T-helper 22 cell (primary cell): ENCODE measurements at regions not wholly inside any gene's neighbourhood (a gene's known extent, or its start where the extent isn't known, plus 50 kb on each side); places are given as distances from the start of the nearest gene placed in this dataset.

Source experiments
- DNase-seq: peaks from one replicate; pipeline ENCODE4 v3.0.0-alpha.2; 2020; ENCODE audit warnings: low read depth

DNA sequence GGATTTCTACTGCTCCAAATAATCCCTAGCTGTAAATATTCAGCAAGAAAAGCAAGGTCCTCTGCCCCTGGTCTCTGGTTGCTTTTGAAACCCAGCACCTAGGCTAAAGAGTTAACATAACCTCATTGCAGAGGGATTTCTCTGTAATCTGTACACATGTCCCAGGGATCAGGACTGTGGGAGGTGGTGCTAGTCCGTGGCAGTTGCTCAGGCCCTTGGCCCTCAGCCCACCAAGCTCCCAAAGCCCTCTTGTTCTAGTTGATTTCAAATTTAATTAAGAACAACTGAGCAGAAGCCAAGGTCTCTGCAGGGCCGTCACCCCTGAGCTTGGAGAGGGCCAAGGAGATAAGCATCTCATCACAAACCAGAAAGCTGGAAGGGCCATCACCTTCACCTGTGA lies 181.1 kb downstream of the SOX9 start:
- DNase-seq, result no peak

DNA sequence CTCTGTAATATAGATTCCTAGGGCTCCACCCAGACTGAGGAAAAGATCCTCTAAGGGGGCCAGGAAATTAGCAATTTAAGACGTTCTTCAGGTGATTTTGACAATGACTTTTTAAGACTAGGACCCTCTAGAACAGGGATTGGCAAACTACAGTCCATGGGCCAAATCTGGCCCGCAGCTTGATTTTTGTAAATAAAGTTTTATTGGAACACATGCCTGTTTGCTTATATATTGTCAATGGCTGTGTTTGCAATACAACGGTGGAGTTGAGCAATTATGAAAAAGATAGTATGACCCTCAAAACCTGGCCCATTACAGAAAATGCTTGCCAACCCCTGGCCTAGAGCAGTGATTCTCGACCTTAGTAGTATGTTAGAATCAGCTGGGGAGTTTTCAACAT lies 181.9 kb downstream of the SOX9 start:
- no peak for DNase-seq

DNA sequence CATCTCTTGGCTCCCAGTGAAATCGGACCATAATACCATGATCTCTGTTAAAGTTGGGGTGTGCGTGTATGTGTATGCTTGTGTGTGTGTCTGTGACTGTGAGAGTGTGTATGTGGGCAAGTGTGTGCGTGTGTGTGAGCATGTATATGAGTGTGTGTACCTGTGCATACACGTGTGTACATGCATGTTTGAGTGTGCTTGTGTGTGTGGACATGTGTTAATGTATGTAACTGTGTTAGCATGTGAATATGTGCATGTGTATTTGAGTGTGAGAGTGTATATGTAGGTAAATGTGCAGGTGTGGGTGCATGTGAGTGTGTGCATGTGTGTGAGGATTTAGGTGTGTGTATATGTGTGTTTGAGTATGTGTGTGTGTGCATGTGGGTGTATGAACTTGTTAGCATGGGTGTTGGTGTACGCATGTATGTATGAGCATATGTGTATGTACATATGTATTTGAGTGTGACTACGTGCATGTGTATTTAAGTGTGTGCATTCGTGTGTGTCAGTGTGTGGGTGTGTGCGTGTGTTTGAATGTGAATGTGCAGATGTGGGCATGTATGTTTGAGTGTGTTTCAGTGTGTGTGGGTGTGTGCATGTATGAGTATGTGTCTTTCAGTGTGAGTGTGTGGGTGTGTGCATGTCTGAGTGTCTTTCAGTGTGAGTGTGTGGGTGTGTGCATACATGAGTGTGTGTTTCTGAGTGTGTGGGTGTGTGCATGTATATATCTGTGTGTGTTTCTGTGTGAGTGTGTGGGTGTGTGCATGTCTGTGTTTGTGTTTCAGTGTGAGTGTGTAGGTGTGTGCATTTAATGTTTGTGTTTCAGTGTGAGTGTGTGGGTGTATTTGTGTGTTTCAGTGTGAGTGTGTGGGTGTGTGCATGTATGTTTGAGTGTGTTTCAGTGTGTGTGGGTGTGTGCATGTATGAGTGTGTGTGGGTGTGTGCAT lies 183.2 kb downstream of the SOX9 start:
- DNase-seq, result no peak

- no peak for DNase-seq
These were observed 184.0 kb downstream of the SOX9 start for GRCh38 chr17:72304859-72305258.

GRCh38 chr17:72305472-72305871 lies 184.7 kb downstream of the SOX9 start:
- no peak for DNase-seq

DNA sequence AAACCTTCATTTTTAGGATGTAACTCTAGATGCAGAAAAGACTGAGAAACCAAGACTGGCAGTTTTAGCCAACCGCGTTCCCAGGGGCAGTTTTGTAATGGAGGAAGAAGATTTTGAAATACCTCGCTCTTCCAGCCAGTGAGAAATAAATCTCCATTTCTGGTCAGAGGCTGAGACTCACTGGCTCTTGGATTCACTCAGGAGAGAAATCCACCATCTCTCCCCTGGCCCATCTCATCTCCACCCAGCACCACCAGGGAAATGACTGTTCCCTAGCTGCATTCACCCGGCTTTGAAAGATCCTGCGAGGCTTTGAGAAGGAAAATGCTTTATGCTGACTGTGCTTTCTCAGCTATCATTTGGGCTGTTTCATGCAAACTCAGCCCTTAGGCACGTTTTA lies 185.2 kb downstream of the SOX9 start:
- DNase-seq, result no peak

GRCh38 chr17:72307836-72308235 lies 187.0 kb downstream of the SOX9 start:
- no peak for DNase-seq

GRCh38 chr17:72308744-72309385 lies 188.0 kb downstream of the SOX9 start:
- no peak for DNase-seq

DNA sequence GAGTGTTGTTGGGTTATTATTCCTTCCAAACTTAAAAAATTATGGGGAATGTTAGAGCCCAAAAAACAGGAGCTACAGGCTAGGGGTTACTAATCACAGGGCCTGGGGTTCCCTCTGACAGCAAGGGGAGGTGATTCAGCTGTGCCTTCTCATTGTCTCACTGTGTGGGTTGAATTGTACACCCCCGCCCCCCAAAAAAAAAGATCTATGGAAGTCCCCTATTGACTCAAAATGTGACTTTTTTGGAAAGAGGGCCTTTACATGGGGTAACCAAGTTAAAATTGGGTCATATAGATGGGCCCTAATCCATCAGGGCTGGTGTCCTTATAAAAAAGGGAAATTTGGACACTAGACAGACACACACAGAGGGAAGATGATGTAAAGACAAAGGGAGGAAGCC lies 190.2 kb downstream of the SOX9 start:
- no peak for DNase-seq

DNA sequence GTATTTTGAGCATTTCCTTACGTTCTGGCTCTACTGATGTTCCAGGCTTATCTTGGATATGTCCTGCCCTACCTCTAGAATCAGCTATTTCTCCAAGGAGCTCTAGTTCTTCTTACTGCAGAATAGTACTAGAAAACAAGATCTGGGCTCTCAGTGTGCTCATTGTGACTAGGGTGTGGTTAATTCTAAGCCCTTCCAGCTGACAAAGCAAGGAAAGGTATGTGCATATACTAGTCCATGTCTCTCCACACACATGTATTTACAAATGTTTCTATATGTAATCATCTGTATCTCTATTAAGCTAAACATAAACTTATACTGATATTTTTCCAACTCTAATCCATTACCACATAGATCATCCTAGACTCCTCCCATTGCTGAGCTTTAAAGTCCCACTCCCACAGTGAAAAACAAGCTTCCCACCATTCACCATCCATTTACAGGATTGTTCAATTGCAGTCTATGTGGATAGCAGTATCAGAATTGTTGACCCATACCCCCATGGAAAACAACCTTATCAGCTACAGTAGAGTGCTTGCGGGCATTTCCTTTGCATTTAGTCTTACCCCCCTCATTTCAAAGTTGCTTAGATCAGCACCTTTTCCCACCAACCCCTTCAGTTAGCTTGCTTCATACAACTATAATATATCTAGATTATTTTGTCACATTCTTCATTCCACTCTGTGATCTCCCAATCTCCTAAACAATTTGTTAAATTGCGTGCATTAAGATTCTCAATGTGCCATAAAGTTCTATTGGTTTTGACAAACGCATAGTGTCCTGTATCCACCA lies 194.5 kb downstream of the SOX9 start:
- no peak for DNase-seq

- DNase-seq, result no peak
These were observed 197.3 kb downstream of the SOX9 start for GRCh38 chr17:72318131-72318530.

GRCh38 chr17:72321896-72322295 lies 201.1 kb downstream of the SOX9 start:
- no peak for DNase-seq

DNA sequence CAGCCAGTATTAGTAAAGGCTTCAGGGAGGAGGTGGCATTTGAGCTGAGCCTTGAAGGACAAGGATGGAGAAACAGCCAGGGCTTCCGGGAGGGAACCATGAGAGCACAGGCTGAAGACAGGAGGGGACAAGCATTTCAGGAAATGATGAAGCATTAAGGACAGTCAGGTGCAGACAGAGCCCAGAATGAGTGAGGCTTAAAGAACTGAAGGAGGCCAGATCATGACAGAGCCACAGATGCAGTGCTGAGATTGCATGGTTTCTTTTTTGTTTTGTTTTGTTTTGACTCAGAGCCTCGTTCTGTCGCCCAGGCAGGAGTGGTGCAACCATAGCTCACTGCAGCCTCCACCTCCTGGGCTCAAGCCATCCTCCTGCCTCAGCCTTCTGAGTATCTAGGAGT lies 211.5 kb downstream of the SOX9 start:
- DNase-seq, result no peak

GRCh38 chr17:72333570-72333969 lies 212.8 kb downstream of the SOX9 start:
- DNase-seq, result no peak

DNA sequence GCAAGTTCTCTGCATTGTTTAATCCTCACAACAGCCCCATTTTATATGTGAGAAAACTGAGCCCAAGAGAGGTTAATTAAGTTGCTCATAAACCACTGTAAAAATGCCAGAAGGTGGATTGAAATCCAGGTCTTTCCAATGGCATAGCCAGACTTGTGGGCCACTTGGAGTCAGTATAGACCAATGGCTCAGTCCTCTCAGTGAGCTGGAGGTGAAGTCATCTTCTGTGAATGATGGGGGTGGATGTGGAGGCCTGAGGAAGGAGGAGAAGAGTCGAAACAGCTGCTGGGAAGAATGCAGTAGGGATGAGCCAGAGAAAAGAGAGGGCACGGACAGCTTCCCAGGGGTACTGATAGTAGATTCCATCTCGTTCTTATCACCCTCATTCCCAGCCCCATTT lies 213.4 kb downstream of the SOX9 start:
- DNase-seq, result no peak

DNA sequence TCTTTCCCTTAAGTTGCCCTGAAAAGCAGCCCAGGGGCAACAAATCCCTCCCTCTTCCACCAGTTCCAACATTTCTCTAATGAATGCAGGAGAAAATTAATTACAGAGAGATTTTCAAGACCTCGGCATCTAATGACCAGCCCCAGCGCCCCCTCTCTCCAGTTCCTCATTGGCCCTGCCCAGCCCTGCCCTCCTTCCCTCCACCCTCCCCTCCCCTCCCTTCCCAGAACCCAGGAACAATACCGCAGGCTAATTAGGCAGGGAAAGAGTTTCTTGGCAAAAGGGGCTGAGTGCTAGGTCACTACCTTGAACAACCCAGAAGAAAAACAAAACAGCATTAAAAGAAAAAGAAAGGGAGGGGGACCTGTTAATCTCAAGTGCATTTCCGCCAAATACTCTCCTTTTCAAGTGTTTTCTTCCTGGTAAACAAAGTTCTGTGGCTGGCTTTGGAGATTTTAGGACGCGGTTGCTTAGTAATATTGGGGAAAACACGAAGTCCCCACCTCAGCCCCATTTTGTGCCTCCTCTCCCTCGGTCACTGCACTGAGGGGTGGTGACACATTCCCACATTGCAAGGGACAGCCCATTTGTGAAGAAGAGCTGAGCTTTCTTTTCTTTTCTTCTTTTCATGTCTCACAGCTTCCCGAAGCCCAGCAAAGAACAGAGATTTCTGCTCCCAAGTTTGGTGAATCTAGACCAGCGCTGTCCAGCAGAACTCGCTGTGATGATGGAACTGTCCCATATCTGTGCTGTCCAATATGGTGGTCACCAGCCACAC lies 215.4 kb downstream of the SOX9 start:
- DNase-seq, result no peak

DNA sequence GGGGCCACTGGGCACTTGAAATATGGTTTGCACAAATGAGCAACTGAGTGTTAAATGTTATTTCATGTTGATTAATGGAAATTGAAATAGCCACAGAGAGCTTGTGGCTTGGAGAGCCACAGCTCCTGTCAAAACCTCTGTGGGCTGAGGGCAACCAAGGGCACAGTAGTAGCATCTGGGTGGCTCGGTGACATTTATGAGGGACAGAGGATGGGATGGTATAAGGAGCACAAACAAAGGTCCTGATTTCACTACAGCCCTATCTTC lies 215.9 kb downstream of the SOX9 start:
- no peak for DNase-seq

DNA sequence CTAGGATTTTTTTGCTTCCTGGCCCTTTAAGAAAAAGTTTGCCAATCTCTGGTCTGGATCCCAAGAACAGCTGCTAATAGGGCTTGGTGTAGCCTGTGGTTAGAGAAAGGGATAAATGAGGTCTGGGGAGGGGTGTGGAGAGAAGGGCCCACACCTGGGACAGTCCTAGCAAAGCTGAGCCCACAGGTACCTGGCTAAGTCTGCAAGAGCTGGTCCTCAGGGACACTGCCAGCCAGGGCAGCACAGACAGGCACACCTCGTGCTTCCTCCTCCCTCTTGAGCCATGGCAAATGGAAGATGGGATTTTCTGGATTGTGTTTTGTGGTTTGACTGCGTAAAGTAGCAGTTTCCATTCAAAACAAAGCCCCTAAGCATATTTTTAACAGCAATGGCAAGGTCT lies 217.5 kb downstream of the SOX9 start:
- no peak for DNase-seq

GRCh38 chr17:72338847-72339790 lies 218.3 kb downstream of the SOX9 start:
- DNase-seq, result no peak

- no peak for DNase-seq
These were observed 220.0 kb downstream of the SOX9 start for GRCh38 chr17:72340836-72341235.

- no peak for DNase-seq
These were observed 221.2 kb downstream of the SOX9 start for GRCh38 chr17:72342061-72342460.
